HCT116 (cell line): ENCODE measurements at regions not wholly inside any gene's neighbourhood (a gene's known extent, or its start where the extent isn't known, plus 50 kb on each side); places are given as distances from the start of the nearest gene placed in this dataset.

Source experiments
- CEBPB ChIP-seq: IDR thresholded peaks from 2 replicates; pipeline ENCODE4 v1.6.1; 2012; ENCODE audit warnings: low read depth
- EGR1 ChIP-seq: IDR thresholded peaks from 2 replicates; pipeline ENCODE4 v1.6.1; 2012; ENCODE audit warnings: low read depth
- ELF1 ChIP-seq: IDR thresholded peaks from 2 replicates; pipeline ENCODE4 v1.6.1; 2012; ENCODE audit warnings: low read depth, borderline replicate concordance
- EZH2 ChIP-seq: fragments of 200-600 bp; sonication (generic); IDR thresholded peaks from 2 replicates; pipeline ENCODE4 v1.6.1; 2017; ENCODE audit warnings: antibody characterized with exemption, mixed run types
- POLR2A ChIP-seq: IDR thresholded peaks from 2 replicates; pipeline ENCODE4 v1.7.0; 2011; ENCODE audit warnings: borderline replicate concordance; ENCODE audit not compliant: insufficient read depth, insufficient read length; ENCODE audit errors: extremely low read depth
- POLR2AphosphoS5 ChIP-seq: IDR thresholded peaks from 2 replicates; pipeline ENCODE4 v1.6.1; 2011; ENCODE audit warnings: mild to moderate bottlenecking, low read depth, low read length, moderate library complexity
- RAD21 ChIP-seq: IDR thresholded peaks from 2 replicates; pipeline ENCODE4 v1.6.1; 2012; ENCODE audit warnings: low read depth, mild to moderate bottlenecking
- SP1 ChIP-seq: IDR thresholded peaks from 2 replicates; pipeline ENCODE4 v1.6.1; 2012; ENCODE audit warnings: low read depth
- SRF ChIP-seq: IDR thresholded peaks from 2 replicates; pipeline ENCODE4 v1.6.1; 2012; ENCODE audit warnings: low read depth
- TCF7L2 ChIP-seq: IDR thresholded peaks from 2 replicates; pipeline ENCODE4 v1.7.0; 2011; ENCODE audit warnings: borderline replicate concordance, inconsistent platforms; ENCODE audit not compliant: insufficient read depth, insufficient read length; ENCODE audit errors: extremely low read depth
- ZNF274 ChIP-seq: fragments of 200-500 bp; sonication (Bioruptor generic); IDR thresholded peaks from 2 replicates; pipeline ENCODE4 v1.6.1; 2014; ENCODE audit warnings: mild to moderate bottlenecking, low read depth, low read length, inconsistent platforms
- TF ChIP-seq, protein P1 (sequence below), 3 experiments: fragments of 200-600 bp in 1 of 3; sonication (generic) in 1 of 3; IDR thresholded peaks in 2 of 3; conservative IDR thresholded peaks in 1 of 3; 2 replicates each; pipeline ENCODE4 v1.5.1; 2012 to 2017; ENCODE audit warnings: low read depth in 2 of 3, low read length in 2 of 3, antibody characterized with exemption in 1 of 3, borderline replicate concordance in 1 of 3, control low read depth in 1 of 3, mild to moderate bottlenecking in 1 of 3, mixed read lengths in 1 of 3, mixed run types in 1 of 3, moderate library complexity in 1 of 3; ENCODE audit not compliant: insufficient read depth in 1 of 3
- TF ChIP-seq, protein P2 (sequence below): IDR thresholded peaks from 2 replicates; pipeline ENCODE4 v1.6.1; 2012
- TF ChIP-seq, protein P3 (sequence below): IDR thresholded peaks from 2 replicates; pipeline ENCODE4 v1.6.1; 2012; ENCODE audit warnings: low read depth

DNA sequence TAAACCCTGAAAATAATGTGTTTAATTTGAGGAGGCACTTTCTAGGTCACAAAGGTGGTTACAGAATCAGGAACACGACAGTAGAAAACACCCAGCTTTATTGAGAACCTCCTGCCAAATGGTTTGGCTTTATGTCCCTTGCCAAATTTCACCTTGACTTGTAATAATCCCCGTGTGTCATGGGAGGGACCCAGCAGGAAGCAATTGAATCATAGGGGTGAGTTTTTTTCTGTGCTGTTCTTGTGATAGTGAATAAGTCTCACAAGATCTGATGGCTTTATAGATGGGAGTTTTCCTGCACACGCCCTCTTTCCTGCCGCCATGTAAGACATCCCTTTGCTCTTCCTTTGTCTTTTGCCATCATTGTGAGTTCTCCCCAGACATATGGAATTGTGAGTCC lies 193.8 kb upstream of the KLF6 start:
- TF ChIP-seq, protein P1, sequence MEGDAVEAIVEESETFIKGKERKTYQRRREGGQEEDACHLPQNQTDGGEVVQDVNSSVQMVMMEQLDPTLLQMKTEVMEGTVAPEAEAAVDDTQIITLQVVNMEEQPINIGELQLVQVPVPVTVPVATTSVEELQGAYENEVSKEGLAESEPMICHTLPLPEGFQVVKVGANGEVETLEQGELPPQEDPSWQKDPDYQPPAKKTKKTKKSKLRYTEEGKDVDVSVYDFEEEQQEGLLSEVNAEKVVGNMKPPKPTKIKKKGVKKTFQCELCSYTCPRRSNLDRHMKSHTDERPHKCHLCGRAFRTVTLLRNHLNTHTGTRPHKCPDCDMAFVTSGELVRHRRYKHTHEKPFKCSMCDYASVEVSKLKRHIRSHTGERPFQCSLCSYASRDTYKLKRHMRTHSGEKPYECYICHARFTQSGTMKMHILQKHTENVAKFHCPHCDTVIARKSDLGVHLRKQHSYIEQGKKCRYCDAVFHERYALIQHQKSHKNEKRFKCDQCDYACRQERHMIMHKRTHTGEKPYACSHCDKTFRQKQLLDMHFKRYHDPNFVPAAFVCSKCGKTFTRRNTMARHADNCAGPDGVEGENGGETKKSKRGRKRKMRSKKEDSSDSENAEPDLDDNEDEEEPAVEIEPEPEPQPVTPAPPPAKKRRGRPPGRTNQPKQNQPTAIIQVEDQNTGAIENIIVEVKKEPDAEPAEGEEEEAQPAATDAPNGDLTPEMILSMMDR (IDR thresholded peaks at IDR 0.05 in 2 of 3, conservative IDR thresholded peaks at IDR 0.05 in 1 of 3; ENCODE audit: borderline replicate concordance in 1 of 3, insufficient read depth in 1 of 3, low read depth in 2 of 3, low read length in 2 of 3) = no peak
- no peak for TF ChIP-seq SRF
- no peak for TF ChIP-seq EZH2
- no peak for TF ChIP-seq POLR2AphosphoS5
- TF ChIP-seq EGR1 = no peak
- TF ChIP-seq POLR2A = no peak
- no peak for TF ChIP-seq SP1
- TF ChIP-seq ELF1 = no peak
- TF ChIP-seq ZNF274 = no peak
- TF ChIP-seq RAD21 = no peak
- TF ChIP-seq, protein P2, sequence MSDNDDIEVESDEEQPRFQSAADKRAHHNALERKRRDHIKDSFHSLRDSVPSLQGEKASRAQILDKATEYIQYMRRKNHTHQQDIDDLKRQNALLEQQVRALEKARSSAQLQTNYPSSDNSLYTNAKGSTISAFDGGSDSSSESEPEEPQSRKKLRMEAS = no peak
- TF ChIP-seq CEBPB = no peak
- no peak for TF ChIP-seq TCF7L2
- TF ChIP-seq, protein P3, sequence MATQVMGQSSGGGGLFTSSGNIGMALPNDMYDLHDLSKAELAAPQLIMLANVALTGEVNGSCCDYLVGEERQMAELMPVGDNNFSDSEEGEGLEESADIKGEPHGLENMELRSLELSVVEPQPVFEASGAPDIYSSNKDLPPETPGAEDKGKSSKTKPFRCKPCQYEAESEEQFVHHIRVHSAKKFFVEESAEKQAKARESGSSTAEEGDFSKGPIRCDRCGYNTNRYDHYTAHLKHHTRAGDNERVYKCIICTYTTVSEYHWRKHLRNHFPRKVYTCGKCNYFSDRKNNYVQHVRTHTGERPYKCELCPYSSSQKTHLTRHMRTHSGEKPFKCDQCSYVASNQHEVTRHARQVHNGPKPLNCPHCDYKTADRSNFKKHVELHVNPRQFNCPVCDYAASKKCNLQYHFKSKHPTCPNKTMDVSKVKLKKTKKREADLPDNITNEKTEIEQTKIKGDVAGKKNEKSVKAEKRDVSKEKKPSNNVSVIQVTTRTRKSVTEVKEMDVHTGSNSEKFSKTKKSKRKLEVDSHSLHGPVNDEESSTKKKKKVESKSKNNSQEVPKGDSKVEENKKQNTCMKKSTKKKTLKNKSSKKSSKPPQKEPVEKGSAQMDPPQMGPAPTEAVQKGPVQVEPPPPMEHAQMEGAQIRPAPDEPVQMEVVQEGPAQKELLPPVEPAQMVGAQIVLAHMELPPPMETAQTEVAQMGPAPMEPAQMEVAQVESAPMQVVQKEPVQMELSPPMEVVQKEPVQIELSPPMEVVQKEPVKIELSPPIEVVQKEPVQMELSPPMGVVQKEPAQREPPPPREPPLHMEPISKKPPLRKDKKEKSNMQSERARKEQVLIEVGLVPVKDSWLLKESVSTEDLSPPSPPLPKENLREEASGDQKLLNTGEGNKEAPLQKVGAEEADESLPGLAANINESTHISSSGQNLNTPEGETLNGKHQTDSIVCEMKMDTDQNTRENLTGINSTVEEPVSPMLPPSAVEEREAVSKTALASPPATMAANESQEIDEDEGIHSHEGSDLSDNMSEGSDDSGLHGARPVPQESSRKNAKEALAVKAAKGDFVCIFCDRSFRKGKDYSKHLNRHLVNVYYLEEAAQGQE = no peak
